HepG2 (cell line): ENCODE measurements at regions not wholly inside any gene's neighbourhood (a gene's known extent, or its start where the extent isn't known, plus 50 kb on each side); places are given as distances from the start of the nearest gene placed in this dataset.

Experiments used
- ATAC-seq: fragments of 200-7000 bp; cut with Tn5 transposase; 3 replicates; pipeline ENCODE4 v1.9.1; 2020; ENCODE audit warnings: mild to moderate bottlenecking, moderate library complexity
- BruUV-seq: library from RNA; stranded (reverse); fragments of 400-500 nt; replicated peaks from 2 replicates; lab custom pipeline; 2021; lab: Mats Ljungman, UMichigan
- CTCF ChIA-PET: fragments of 300-600 bp; formaldehyde crosslinking; extraction: SDS; loops from one replicate; lab custom pipeline; 2021; ENCODE audit warnings: low total read pairs, inconsistent platforms, low intra/inter-chr PET ratio; lab: Yijun Ruan, JAX
- POLR2A ChIA-PET: fragments of 350-600 bp; sonication (Branson Sonifier 250); formaldehyde crosslinking; loops from one replicate; lab custom pipeline; 2020; ENCODE audit warnings: antibody characterized with exemption, inconsistent platforms; lab: Yijun Ruan, JAX
- DNase-seq: peaks from one replicate; pipeline ENCODE4 v3.0.0-alpha.2; 2015; ENCODE audit warnings: low spot score
- FAIRE-seq: peaks from 3 replicates; lab custom pipeline; 2011; peaks lifted over from hg19 to GRCh38; lab: Jason Lieb, UNC
- H2AFZ ChIP-seq: one replicate; pipeline ENCODE4 v1.6.1; 2011; ENCODE audit warnings: low read length, inconsistent platforms
- H3K27ac ChIP-seq: fragments of 300-600 bp; 3 replicates; pipeline ENCODE4 v1.8.0; 2011; ENCODE audit warnings: mixed run types, mild to moderate bottlenecking, mixed read lengths, low read length, inconsistent platforms; ENCODE audit not compliant: insufficient read depth; ENCODE audit errors: extremely low read length
- H3K27me3 ChIP-seq, 2 experiments: fragments of 200-600 bp in 1 of 2; 2 replicates in 1 of 2; 3 replicates in 1 of 2; pipeline versions ENCODE4 v1.6.0 to v1.8.0; 2011; ENCODE audit warnings: low read length in 2 of 2, mild to moderate bottlenecking in 2 of 2, moderate library complexity in 2 of 2, inconsistent platforms in 1 of 2; ENCODE audit not compliant: insufficient read depth in 2 of 2, control insufficient read depth in 1 of 2
- H3K36me3 ChIP-seq, 2 experiments: fragments of 200-600 bp in 1 of 2; replicated peaks in 1 of 2; 2 replicates in 1 of 2; 3 replicates in 1 of 2; pipeline versions ENCODE4 v1.5.1 to v1.8.0; 2011; ENCODE audit warnings: low read length in 2 of 2, inconsistent platforms in 1 of 2; ENCODE audit not compliant: insufficient read depth in 2 of 2, control insufficient read depth in 1 of 2
- H3K4me1 ChIP-seq: 2 replicates; pipeline ENCODE4 v1.5.1; 2012; ENCODE audit warnings: low read length, inconsistent platforms; ENCODE audit not compliant: insufficient read depth
- H3K4me2 ChIP-seq: 2 replicates; pipeline ENCODE4 v1.6.0; 2011; ENCODE audit warnings: low read depth, low read length, inconsistent platforms
- H3K4me3 ChIP-seq, 3 experiments: fragments of 200-600 bp in 1 of 3; sonication (generic), shearing (Covaris generic) in 1 of 3; replicated peaks in 1 of 3; 2 replicates each; pipeline ENCODE4 v1.5.1; 2011 to 2016; ENCODE audit warnings: low read length in 3 of 3, inconsistent platforms in 2 of 3, low read depth in 2 of 3, mild to moderate bottlenecking in 2 of 3, control low read depth in 1 of 3, mixed read lengths in 1 of 3; ENCODE audit not compliant: insufficient read depth in 1 of 3
- H3K79me2 ChIP-seq: one replicate; pipeline ENCODE4 v1.6.1; 2011; ENCODE audit warnings: low read length, inconsistent platforms; ENCODE audit not compliant: insufficient read depth
- H3K9ac ChIP-seq: 2 replicates; pipeline ENCODE4 v1.6.0; 2011; ENCODE audit warnings: mild to moderate bottlenecking, low read depth, low read length, inconsistent platforms; ENCODE audit not compliant: insufficient read depth
- H3K9me3 ChIP-seq: 2 replicates; pipeline ENCODE4 v1.5.1; 2012; ENCODE audit warnings: mild to moderate bottlenecking, low read length
- H4K20me1 ChIP-seq: 2 replicates; pipeline ENCODE4 v1.6.0; 2011; ENCODE audit warnings: inconsistent platforms, mild to moderate bottlenecking, low read length, moderate library complexity; ENCODE audit not compliant: insufficient read depth
- ATF2 ChIP-seq: sonication (generic); formaldehyde crosslinking; IDR thresholded peaks from 2 replicates; pipeline ENCODE4 v1.4.0; 2020; ENCODE audit warnings: missing genetic modification reagents
- EZH2 ChIP-seq: conservative IDR thresholded peaks from 2 replicates; pipeline ENCODE4 v1.6.1; 2012; ENCODE audit warnings: mild to moderate bottlenecking, low read depth, low read length, moderate library complexity
- FIP1L1 ChIP-seq: fragments of 200-400 bp; formaldehyde crosslinking; IDR thresholded peaks from 2 replicates; pipeline ENCODE4 v1.6.1; 2018; ENCODE audit warnings: low read depth, mild to moderate bottlenecking, low read length, moderate library complexity, borderline replicate concordance; ENCODE audit not compliant: insufficient read depth
- SIN3B ChIP-seq: fragments of 150-350 bp; IDR thresholded peaks from 2 replicates; pipeline ENCODE4 v1.6.1; 2014; ENCODE audit warnings: low read length
- SP1 ChIP-seq, 2 experiments: fragments of 450-650 bp in 1 of 2; sonication (generic) in 1 of 2; formaldehyde crosslinking in 1 of 2; IDR thresholded peaks; 2 replicates each; pipeline versions ENCODE4 v1.4.0 to v1.6.1; 2016 to 2020; ENCODE audit warnings: missing genetic modification reagents in 1 of 2
- TCF7L2 ChIP-seq: IDR thresholded peaks from 2 replicates; pipeline ENCODE4 v1.6.1; 2011; ENCODE audit warnings: mild to moderate bottlenecking, low read depth, low read length, moderate library complexity
- ZBTB34 ChIP-seq: sonication (generic); formaldehyde crosslinking; IDR thresholded peaks from 2 replicates; pipeline ENCODE4 v1.8.0; 2022; ENCODE audit warnings: mild to moderate bottlenecking, missing genetic modification reagents
- ZNF121 ChIP-seq: sonication (generic); formaldehyde crosslinking; IDR thresholded peaks from 2 replicates; pipeline ENCODE4 v1.5.0; 2020; ENCODE audit warnings: mild to moderate bottlenecking, missing genetic modification reagents
- ZNF225 ChIP-seq: sonication (generic); formaldehyde crosslinking; IDR thresholded peaks from 2 replicates; pipeline ENCODE4 v1.4.0; 2020; ENCODE audit warnings: mild to moderate bottlenecking, missing genetic modification reagents
- WGBS: methylation state at CpG from one replicate; pipeline ENCODE4 v1.1.6; 2017; ENCODE audit warnings: low lambda C conversion rate; 5-methylcytosine and 5-hydroxymethylcytosine counted together
- in situ Hi-C: cut with HindIII; loops from 2 replicates; pipeline ENCODE4 v1.10.0; 2017; ENCODE audit warnings: low pct_unique_long_range_greater_than_20kb; ENCODE audit not compliant: extremely low pct_ligation_motif_present
- intact Hi-C: fragments of 100-400 bp; cut with micrococcal nuclease; formaldehyde crosslinking; loops from one replicate; pipeline ENCODE4 v1.10.0; 2022; ENCODE audit not compliant: unreplicated experiment
- TF ChIP-seq, protein P1 (sequence below): sonication (generic); formaldehyde crosslinking; conservative IDR thresholded peaks from 2 replicates; pipeline ENCODE4 v1.5.0; 2020; ENCODE audit warnings: missing genetic modification reagents
- TF ChIP-seq, protein P2 (sequence below): sonication (generic); formaldehyde crosslinking; IDR thresholded peaks from 2 replicates; pipeline ENCODE4 v1.4.0; 2020; ENCODE audit warnings: missing genetic modification reagents, borderline replicate concordance

DNA sequence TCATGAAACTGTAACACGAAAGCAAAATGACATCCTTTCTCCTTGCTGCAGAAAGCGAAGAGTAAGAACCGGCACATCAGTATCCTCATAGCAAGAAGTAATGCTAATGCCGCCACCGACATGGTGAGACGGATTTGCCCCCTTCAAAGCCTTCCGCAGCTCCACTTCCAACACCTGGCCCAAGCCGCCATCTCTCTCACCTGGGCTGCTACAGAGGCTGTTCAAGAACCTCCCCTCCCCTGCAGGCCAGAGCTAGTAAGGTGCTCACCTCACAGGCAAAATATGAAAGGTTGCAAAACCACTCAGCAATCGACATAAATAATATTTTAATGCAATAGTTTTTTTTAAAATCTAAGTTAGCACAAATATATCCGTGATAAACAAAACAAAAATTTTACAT, 123.9 kb upstream of the FRMD4A start (continued):
- TF ChIP-seq ZBTB34 (CRISPR knock-in tag): no peak
- TF ChIP-seq ZNF121 (CRISPR knock-in tag): no peak
- no peak for TF ChIP-seq FIP1L1
- TF ChIP-seq TCF7L2: no peak

DNA sequence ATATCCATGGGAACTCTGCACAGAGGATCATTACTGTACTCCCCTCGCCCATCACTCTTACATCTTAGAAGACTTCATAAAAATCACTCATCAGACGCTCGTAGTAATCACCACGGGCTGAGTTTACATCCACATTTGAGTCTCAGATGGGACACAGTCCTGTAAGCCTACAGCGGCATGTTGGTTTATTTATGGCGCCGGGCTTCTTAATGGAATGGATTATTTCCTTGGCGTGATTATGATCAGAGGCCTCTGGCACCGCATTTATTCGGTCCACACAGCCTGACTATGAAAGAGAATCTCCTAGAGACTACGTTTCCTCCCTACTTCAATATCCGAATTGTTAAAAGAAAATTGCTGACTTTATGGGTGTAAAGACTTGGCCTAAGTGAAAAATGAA, 123.5 kb upstream of the FRMD4A start:
- Histone ChIP-seq H3K79me2 (no peaks in the 10 kb centered on the region), H3K27ac (no peak overlapping the region), H3K4me2 (no peak overlapping the region), H3K4me3 (no peak overlapping the region), H4K20me1 (no peaks in the 10 kb centered on the region), H3K36me3 (no peaks in the 10 kb centered on the region), H3K4me1 (no peaks in the 10 kb centered on the region), H3K9me3 (no peaks in the 10 kb centered on the region), H3K27me3 (0 out of 5 replicates have a peak, but pooled peaks cover 0 to 2% of the 10 kb centered on the region in 2 experiments), H3K9ac (no peak overlapping the region), H2AFZ (no peak overlapping the region)
- ATAC-seq (no peak), FAIRE-seq (no peak), DNase-seq (no peak)
- no TSS peak for BruUV-seq
- WGBS: 63% methylated on average over 12 of the region's 12 CpGs
- in situ Hi-C loops: no loop called here
- ChIA-PET POLR2A (no interaction called here), CTCF (no interaction called here)
- no peak for TF ChIP-seq SP1 (IDR thresholded peaks at IDR 0.05)
- no peak for TF ChIP-seq SP1 (CRISPR knock-in tag; IDR thresholded peaks at IDR 0.05)
- TF ChIP-seq EZH2: no peak
- no peak for TF ChIP-seq ATF2 (CRISPR knock-in tag)
- TF ChIP-seq ZNF225: no peak
- TF ChIP-seq SIN3B: no peak
- TF ChIP-seq, protein P1, sequence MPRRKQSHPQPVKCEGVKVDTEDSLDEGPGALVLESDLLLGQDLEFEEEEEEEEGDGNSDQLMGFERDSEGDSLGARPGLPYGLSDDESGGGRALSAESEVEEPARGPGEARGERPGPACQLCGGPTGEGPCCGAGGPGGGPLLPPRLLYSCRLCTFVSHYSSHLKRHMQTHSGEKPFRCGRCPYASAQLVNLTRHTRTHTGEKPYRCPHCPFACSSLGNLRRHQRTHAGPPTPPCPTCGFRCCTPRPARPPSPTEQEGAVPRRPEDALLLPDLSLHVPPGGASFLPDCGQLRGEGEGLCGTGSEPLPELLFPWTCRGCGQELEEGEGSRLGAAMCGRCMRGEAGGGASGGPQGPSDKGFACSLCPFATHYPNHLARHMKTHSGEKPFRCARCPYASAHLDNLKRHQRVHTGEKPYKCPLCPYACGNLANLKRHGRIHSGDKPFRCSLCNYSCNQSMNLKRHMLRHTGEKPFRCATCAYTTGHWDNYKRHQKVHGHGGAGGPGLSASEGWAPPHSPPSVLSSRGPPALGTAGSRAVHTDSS (CRISPR knock-in tag): no peak
- TF ChIP-seq, protein P2, sequence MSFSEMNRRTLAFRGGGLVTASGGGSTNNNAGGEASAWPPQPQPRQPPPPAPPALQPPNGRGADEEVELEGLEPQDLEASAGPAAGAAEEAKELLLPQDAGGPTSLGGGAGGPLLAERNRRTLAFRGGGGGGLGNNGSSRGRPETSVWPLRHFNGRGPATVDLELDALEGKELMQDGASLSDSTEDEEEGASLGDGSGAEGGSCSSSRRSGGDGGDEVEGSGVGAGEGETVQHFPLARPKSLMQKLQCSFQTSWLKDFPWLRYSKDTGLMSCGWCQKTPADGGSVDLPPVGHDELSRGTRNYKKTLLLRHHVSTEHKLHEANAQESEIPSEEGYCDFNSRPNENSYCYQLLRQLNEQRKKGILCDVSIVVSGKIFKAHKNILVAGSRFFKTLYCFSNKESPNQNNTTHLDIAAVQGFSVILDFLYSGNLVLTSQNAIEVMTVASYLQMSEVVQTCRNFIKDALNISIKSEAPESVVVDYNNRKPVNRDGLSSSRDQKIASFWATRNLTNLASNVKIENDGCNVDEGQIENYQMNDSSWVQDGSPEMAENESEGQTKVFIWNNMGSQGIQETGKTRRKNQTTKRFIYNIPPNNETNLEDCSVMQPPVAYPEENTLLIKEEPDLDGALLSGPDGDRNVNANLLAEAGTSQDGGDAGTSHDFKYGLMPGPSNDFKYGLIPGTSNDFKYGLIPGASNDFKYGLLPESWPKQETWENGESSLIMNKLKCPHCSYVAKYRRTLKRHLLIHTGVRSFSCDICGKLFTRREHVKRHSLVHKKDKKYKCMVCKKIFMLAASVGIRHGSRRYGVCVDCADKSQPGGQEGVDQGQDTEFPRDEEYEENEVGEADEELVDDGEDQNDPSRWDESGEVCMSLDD (CRISPR knock-in tag): no peak
- intact Hi-C loops: no loop called here
